GM12878 (cell line): ENCODE measurements at regions not wholly inside any gene's neighbourhood (a gene's known extent, or its start where the extent isn't known, plus 50 kb on each side); places are given as distances from the start of the nearest gene placed in this dataset.

Experiments used
- ATAC-seq: fragments of 200-7000 bp; cut with Tn5 transposase; 3 replicates; pipeline ENCODE4 v1.9.1; 2020; ENCODE audit warnings: mild to moderate bottlenecking, moderate library complexity
- BruUV-seq: library from RNA; stranded (reverse); fragments of 400-500 nt; replicated peaks from 2 replicates; lab custom pipeline; 2021; lab: Mats Ljungman, UMichigan
- CTCF ChIA-PET: fragments of 300-600 bp; sonication (Branson Sonifier 250); formaldehyde crosslinking; extraction: SDS; loops from one replicate; lab custom pipeline; 2021; ENCODE audit warnings: inconsistent platforms; lab: Yijun Ruan, JAX
- POLR2A ChIA-PET: fragments of 350-600 bp; formaldehyde crosslinking; extraction: SDS; loops from one replicate; lab custom pipeline; 2021; ENCODE audit warnings: inconsistent platforms; lab: Charles Lee
- RAD21 ChIA-PET: fragments of 300-600 bp; sonication (Branson Sonifier 250); formaldehyde crosslinking; loops from one replicate; lab custom pipeline; 2023; ENCODE audit warnings: antibody characterized with exemption; ENCODE audit not compliant: unreplicated experiment; lab: Charles Lee
- SMC1A ChIA-PET: fragments of 300-600 bp; sonication (Branson Sonifier 250); formaldehyde crosslinking; loops from one replicate; lab custom pipeline; 2023; ENCODE audit not compliant: unreplicated experiment, uncharacterized antibody; lab: Charles Lee
- DNase-seq: peaks from one replicate; pipeline ENCODE4 v3.0.0-alpha.2; 2011; ENCODE audit warnings: low read depth, low spot score
- FAIRE-seq: peaks from 3 replicates; lab custom pipeline; 2011; peaks lifted over from hg19 to GRCh38; lab: Jason Lieb, UNC
- H2AFZ ChIP-seq: 2 replicates; pipeline ENCODE4 v1.6.0; 2011; ENCODE audit warnings: low read depth, low read length, control low read depth; ENCODE audit not compliant: control insufficient read depth
- H3K27ac ChIP-seq: 2 replicates; pipeline ENCODE4 v1.5.1; 2011; ENCODE audit warnings: control low read depth; ENCODE audit not compliant: control insufficient read depth, insufficient read depth
- H3K27me3 ChIP-seq, 2 experiments: replicated peaks in 1 of 2; 2 replicates each; pipeline versions ENCODE4 v1.6.0 to v1.6.1; 2011; ENCODE audit warnings: low read length in 1 of 2; ENCODE audit not compliant: control insufficient read depth in 2 of 2, insufficient read depth in 2 of 2
- H3K36me3 ChIP-seq, 2 experiments: 2 replicates each; pipeline ENCODE4 v1.5.1; 2011; ENCODE audit warnings: low read length in 1 of 2; ENCODE audit not compliant: control insufficient read depth in 2 of 2, insufficient read depth in 2 of 2
- H3K4me1 ChIP-seq: 2 replicates; pipeline ENCODE4 v1.6.1; 2011; ENCODE audit warnings: mild to moderate bottlenecking, low read length, moderate library complexity, mixed read lengths; ENCODE audit not compliant: control insufficient read depth, insufficient read depth
- H3K4me2 ChIP-seq: 2 replicates; pipeline ENCODE4 v1.6.0; 2011; ENCODE audit warnings: control low read depth; ENCODE audit not compliant: control insufficient read depth, insufficient read depth
- H3K4me3 ChIP-seq: fragments of 200-600 bp; sonication (generic); 2 replicates; pipeline ENCODE4 v1.5.1; 2016
- H3K79me2 ChIP-seq: 2 replicates; pipeline ENCODE4 v1.6.0; 2011; ENCODE audit warnings: low read length; ENCODE audit not compliant: control insufficient read depth, insufficient read depth
- H3K9ac ChIP-seq: 2 replicates; pipeline ENCODE4 v1.8.0; 2011; ENCODE audit warnings: low read length, control low read depth, mixed read lengths; ENCODE audit not compliant: control insufficient read depth, insufficient read depth
- H3K9me3 ChIP-seq: replicated peaks from 3 replicates; pipeline ENCODE4 v1.5.1; 2011; ENCODE audit warnings: mild to moderate bottlenecking, low read length; ENCODE audit not compliant: control insufficient read depth, insufficient read depth
- H4K20me1 ChIP-seq: 2 replicates; pipeline ENCODE4 v1.6.0; 2011; ENCODE audit not compliant: control insufficient read depth, insufficient read depth
- NFXL1 ChIP-seq: fragments of 450-650 bp; IDR thresholded peaks from 2 replicates; pipeline ENCODE4 v1.6.1; 2017; ENCODE audit warnings: antibody characterized with exemption, mild to moderate bottlenecking, borderline replicate concordance
- SP1 ChIP-seq: IDR thresholded peaks from one replicate; pipeline ENCODE4 v1.6.1; 2011; ENCODE audit warnings: low read depth, low read length
- WGBS: methylation state at CpG from one replicate; pipeline ENCODE4 v1.1.6; 2016; ENCODE audit warnings: low lambda C conversion rate; ENCODE audit not compliant: insufficient replicate concordance, insufficient coverage; ENCODE audit errors: missing lambda C conversion rate; 5-methylcytosine and 5-hydroxymethylcytosine counted together
- in situ Hi-C: fragments of 300-500 bp; cut with MboI; formaldehyde crosslinking; loops from 9 replicates; pipeline ENCODE4 v1.14.3; 2018; ENCODE audit warnings: mixed read lengths
- intact Hi-C: fragments of 100-400 bp; cut with micrococcal nuclease; formaldehyde crosslinking; loops from one replicate; pipeline ENCODE4 v1.14.2; 2022; ENCODE audit not compliant: unreplicated experiment
- TF ChIP-seq, protein P1 (sequence below): fragments of 450-650 bp; IDR thresholded peaks from 2 replicates; pipeline ENCODE4 v1.6.1; 2014; ENCODE audit warnings: mild to moderate bottlenecking
- TF ChIP-seq, protein P2 (sequence below): fragments of 450-650 bp; IDR thresholded peaks from 2 replicates; pipeline ENCODE4 v1.6.1; 2017; ENCODE audit warnings: mild to moderate bottlenecking
- TF ChIP-seq, protein P3 (sequence below): IDR thresholded peaks from 2 replicates; pipeline ENCODE4 v1.6.1; 2011; ENCODE audit warnings: low read depth, mild to moderate bottlenecking, low read length, moderate library complexity, borderline replicate concordance; ENCODE audit errors: extremely low read depth

DNA sequence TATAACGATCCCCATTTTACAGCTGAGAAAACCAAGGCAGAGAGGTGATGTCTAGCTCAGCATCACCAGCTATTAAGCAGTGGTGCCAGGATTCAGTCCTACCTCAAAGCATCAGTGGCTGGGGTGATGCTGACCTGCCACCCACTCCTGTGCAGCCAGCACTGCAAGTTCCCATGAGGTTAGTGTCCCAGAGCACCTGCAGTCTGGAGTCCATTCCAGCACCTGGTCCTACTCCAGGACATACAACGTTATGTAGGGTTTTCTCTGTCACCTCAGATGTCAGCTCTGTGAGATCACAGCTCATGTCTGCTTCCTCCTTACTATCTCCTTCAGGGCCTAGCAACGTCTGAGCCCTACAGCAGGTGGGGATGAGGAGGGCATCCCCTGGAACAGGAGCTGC is 328.0 kb upstream of the HS6ST1 start:
- H3K27ac ChIP-seq = no peak overlapping the region
- no peaks in the 10 kb centered on the region for H3K4me1 ChIP-seq
- FAIRE-seq (no peak), DNase-seq (no peak), ATAC-seq (no peak)
- no peak overlapping the region for H3K9ac ChIP-seq
- ChIA-PET RAD21 (no interaction called here), POLR2A (no interaction called here), SMC1A (no interaction called here), CTCF (no interaction called here)
- no peaks in the 10 kb centered on the region for H4K20me1 ChIP-seq
- H3K4me2 ChIP-seq = no peak overlapping the region
- H2AFZ ChIP-seq = no peak overlapping the region
- no peaks in the 10 kb centered on the region for H3K9me3 ChIP-seq
- no peaks in the 10 kb centered on the region for H3K79me2 ChIP-seq
- TF ChIP-seq SP1 (no peak), NFXL1 (no peak)
- TF ChIP-seq, protein P1, sequence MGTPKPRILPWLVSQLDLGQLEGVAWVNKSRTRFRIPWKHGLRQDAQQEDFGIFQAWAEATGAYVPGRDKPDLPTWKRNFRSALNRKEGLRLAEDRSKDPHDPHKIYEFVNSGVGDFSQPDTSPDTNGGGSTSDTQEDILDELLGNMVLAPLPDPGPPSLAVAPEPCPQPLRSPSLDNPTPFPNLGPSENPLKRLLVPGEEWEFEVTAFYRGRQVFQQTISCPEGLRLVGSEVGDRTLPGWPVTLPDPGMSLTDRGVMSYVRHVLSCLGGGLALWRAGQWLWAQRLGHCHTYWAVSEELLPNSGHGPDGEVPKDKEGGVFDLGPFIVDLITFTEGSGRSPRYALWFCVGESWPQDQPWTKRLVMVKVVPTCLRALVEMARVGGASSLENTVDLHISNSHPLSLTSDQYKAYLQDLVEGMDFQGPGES = no peak
- TF ChIP-seq, protein P2, sequence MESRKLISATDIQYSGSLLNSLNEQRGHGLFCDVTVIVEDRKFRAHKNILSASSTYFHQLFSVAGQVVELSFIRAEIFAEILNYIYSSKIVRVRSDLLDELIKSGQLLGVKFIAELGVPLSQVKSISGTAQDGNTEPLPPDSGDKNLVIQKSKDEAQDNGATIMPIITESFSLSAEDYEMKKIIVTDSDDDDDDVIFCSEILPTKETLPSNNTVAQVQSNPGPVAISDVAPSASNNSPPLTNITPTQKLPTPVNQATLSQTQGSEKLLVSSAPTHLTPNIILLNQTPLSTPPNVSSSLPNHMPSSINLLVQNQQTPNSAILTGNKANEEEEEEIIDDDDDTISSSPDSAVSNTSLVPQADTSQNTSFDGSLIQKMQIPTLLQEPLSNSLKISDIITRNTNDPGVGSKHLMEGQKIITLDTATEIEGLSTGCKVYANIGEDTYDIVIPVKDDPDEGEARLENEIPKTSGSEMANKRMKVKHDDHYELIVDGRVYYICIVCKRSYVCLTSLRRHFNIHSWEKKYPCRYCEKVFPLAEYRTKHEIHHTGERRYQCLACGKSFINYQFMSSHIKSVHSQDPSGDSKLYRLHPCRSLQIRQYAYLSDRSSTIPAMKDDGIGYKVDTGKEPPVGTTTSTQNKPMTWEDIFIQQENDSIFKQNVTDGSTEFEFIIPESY = no peak
- TF ChIP-seq, protein P3, sequence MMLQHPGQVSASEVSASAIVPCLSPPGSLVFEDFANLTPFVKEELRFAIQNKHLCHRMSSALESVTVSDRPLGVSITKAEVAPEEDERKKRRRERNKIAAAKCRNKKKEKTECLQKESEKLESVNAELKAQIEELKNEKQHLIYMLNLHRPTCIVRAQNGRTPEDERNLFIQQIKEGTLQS = no peak
- 10% methylated on average over 3 of the region's 3 CpGs for WGBS
- no TSS peak for BruUV-seq
- H3K27me3 ChIP-seq = peaks cover 0 to 1% of the 10 kb centered on the region in 2 experiments; a peak in 2 of 4 replicates
- H3K4me3 ChIP-seq = no peak overlapping the region
- H3K36me3 ChIP-seq = no peaks in the 10 kb centered on the region
- in situ Hi-C loops = no loop called here
- intact Hi-C loops = no loop called here
